ENCODE measurements at regions not wholly inside any gene's neighbourhood (a gene's known extent, or its start where the extent isn't known, plus 50 kb on each side); places are given as distances from the start of the nearest gene placed in this dataset.

DNA sequence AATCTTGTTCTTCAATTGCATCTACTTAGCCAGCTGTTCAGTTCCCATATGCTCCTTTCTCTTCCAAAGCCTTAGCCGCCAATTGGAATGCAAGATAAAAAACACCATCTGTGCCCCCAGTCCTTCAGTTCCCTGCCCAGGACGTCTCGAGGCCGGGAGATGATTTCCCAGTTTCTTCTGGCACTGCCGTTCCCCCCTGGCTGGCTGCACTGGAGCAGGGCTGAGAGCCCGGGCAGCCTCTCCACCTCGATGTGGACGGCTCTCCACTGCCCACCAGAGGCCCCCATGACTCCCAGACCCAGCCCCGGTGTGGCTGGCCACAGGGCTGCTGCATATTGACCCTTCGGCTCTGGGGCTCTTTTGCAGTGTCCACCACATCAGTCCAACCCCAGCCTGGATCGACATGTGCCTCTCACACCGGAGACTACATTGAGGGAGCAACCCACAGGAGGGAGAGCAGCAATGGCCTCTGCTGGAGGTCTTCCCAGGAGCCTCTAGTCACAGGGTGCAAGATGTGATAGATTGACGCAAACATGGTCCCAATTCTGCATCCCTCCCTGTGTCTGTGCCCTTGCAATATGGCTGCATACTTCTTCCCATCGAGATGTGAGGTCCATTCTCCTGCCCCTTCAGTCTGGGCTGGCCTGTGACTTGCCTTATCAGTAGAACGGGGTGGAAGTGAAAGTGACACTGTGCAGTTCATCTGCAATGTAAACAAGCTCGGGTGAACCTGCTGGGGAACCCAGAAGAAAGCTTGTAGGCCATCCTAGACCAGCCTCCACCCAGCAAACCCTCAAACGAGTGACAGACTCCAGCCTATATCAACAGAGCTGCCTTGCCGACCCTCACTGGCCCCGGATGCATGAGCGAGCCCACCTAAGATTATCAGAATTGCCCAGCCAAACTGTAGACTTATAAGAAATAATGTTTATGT, 52.3 kb upstream of the PRR20G start:
- H3K4me2 ChIP-seq: no peak overlapping the region
- DNase-seq (ENCODE audit: low spot score): peak; percentile 37
- H3K4me1 Mint-ChIP-seq: peaks cover 3% of the 10 kb centered on the region
- H3K4me3 Mint-ChIP-seq: no peak overlapping the region
- H3F3A ChIP-seq (ENCODE audit: low read depth): peaks cover 13% of the 10 kb centered on the region
- H3K27ac Mint-ChIP-seq: no peak overlapping the region
- TF ChIP-seq, protein P1, sequence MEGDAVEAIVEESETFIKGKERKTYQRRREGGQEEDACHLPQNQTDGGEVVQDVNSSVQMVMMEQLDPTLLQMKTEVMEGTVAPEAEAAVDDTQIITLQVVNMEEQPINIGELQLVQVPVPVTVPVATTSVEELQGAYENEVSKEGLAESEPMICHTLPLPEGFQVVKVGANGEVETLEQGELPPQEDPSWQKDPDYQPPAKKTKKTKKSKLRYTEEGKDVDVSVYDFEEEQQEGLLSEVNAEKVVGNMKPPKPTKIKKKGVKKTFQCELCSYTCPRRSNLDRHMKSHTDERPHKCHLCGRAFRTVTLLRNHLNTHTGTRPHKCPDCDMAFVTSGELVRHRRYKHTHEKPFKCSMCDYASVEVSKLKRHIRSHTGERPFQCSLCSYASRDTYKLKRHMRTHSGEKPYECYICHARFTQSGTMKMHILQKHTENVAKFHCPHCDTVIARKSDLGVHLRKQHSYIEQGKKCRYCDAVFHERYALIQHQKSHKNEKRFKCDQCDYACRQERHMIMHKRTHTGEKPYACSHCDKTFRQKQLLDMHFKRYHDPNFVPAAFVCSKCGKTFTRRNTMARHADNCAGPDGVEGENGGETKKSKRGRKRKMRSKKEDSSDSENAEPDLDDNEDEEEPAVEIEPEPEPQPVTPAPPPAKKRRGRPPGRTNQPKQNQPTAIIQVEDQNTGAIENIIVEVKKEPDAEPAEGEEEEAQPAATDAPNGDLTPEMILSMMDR (IDR thresholded peaks at IDR 0.05): peak; percentile 36
- TF ChIP-seq EZH2 (IDR thresholded peaks at IDR 0.05): no peak
- no peaks in the 10 kb centered on the region for H3K79me2 ChIP-seq (ENCODE audit: low read depth)
- H3K9ac ChIP-seq: no peak overlapping the region
- H3K36me3 Mint-ChIP-seq: peaks cover 1% of the 10 kb centered on the region
- H3K9me3 ChIP-seq (ENCODE audit: low read depth): no peaks in the 10 kb centered on the region
- no peaks in the 10 kb centered on the region for H4K20me1 ChIP-seq (ENCODE audit: low read depth)
- no peak overlapping the region for H2AFZ ChIP-seq (replicated peaks)
- H3K27me3 ChIP-seq: peaks cover 31% of the 10 kb centered on the region
- H3K36me3 ChIP-seq: no peaks in the 10 kb centered on the region
- no peaks in the 10 kb centered on the region for H3K4me1 ChIP-seq
- peaks cover 18% of the 10 kb centered on the region for H3K27me3 Mint-ChIP-seq (ENCODE audit: insufficient read depth, low read depth)
- H3K4me3 ChIP-seq: no peak overlapping the region
- peaks cover 2% of the 10 kb centered on the region for H3K9me3 Mint-ChIP-seq
- H3K27ac ChIP-seq: no peak overlapping the region

DNA sequence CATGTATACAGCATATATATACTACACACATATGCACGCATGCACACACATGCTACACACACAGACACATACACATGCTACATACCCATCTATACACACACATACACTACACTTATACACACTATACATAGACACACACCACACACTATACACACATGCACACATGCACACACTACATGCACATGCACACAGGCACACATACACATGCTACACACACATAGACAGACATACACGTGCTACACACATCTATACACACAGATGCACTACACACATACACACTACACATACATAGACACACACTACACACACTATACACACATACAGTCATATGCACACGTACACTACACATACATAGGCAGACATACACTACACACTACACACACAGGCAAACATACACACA, 51.2 kb upstream of the PRR20G start:
- peaks cover 3% of the 10 kb centered on the region for H3K4me1 Mint-ChIP-seq
- peaks cover 18% of the 10 kb centered on the region for H3K27me3 Mint-ChIP-seq (ENCODE audit: insufficient read depth, low read depth)
- no peak overlapping the region for H3K27ac ChIP-seq
- H3K9ac ChIP-seq: no peak overlapping the region
- no peaks in the 10 kb centered on the region for H4K20me1 ChIP-seq (ENCODE audit: low read depth)
- peaks cover 13% of the 10 kb centered on the region for H3F3A ChIP-seq (ENCODE audit: low read depth)
- DNase-seq (ENCODE audit: low spot score): no peak
- peaks cover 31% of the 10 kb centered on the region for H3K27me3 ChIP-seq
- H3K27ac Mint-ChIP-seq: no peak overlapping the region
- no peak overlapping the region for H2AFZ ChIP-seq (replicated peaks)
- no peaks in the 10 kb centered on the region for H3K4me1 ChIP-seq
- H3K4me2 ChIP-seq: no peak overlapping the region
- peak overlapping the region; percentile 19 for H3K4me3 Mint-ChIP-seq
- peaks cover 9% of the 10 kb centered on the region for H3K9me3 Mint-ChIP-seq
- H3K79me2 ChIP-seq (ENCODE audit: low read depth): no peaks in the 10 kb centered on the region
- H3K9me3 ChIP-seq (ENCODE audit: low read depth): no peaks in the 10 kb centered on the region
- peaks cover 1% of the 10 kb centered on the region for H3K36me3 Mint-ChIP-seq
- no peak for TF ChIP-seq EZH2 (IDR thresholded peaks at IDR 0.05)
- TF ChIP-seq, protein P1 (IDR thresholded peaks at IDR 0.05): no peak
- TF ChIP-seq EZH2phosphoT487 (IDR thresholded peaks at IDR 0.05): no peak
- no peaks in the 10 kb centered on the region for H3K36me3 ChIP-seq
- H3K4me3 ChIP-seq: no peak overlapping the region

DNA sequence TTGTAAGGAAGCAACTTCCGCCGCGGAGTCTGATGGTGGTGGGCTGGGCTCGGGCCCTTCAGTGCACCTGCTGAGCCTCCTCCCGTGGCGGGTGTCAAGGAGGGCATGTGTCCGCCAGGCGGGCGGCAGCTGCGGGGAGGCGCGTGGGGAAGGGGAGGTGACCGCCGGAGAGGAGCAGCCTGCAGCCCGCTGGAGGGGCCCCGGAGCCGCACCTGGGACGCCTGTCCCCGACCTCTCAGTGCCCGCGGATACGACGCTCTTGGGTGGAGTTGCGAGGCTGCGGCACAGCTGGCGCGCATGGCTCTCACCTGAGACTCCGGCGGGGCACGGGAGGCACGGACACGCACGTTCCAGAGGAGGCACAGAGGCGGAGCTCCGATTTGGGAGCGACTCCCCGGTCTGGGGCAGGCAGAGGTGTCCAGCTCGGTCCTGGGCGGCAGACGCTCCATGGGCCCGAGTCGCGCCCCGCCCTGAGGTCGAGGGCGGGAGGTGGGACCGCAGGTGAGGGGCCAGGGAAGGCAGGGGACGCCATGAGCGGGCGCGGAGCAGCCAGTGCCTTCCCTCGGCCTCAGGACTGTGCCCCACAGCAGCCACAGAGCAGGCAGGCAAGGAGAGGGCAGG, 50.2 kb upstream of the PRR20G start:
- H3K9ac ChIP-seq: no peak overlapping the region
- peaks cover 31% of the 10 kb centered on the region for H3K27me3 ChIP-seq
- peaks cover 13% of the 10 kb centered on the region for H3F3A ChIP-seq (ENCODE audit: low read depth)
- H3K27ac ChIP-seq: no peak overlapping the region
- H4K20me1 ChIP-seq (ENCODE audit: low read depth): no peaks in the 10 kb centered on the region
- H3K4me1 ChIP-seq: no peaks in the 10 kb centered on the region
- TF ChIP-seq, protein P1 (IDR thresholded peaks at IDR 0.05): no peak
- TF ChIP-seq EZH2phosphoT487 (IDR thresholded peaks at IDR 0.05) (no peak), EZH2 (IDR thresholded peaks at IDR 0.05) (no peak)
- peak; percentile 33 for DNase-seq (ENCODE audit: low spot score)
- no peaks in the 10 kb centered on the region for H3K36me3 ChIP-seq
- Mint-ChIP-seq H3K27ac (no peak overlapping the region), H3K4me3 (peak overlapping the region; percentile 38), H3K4me1 (peaks cover 3% of the 10 kb centered on the region), H3K27me3 (ENCODE audit: insufficient read depth, low read depth) (peaks cover 18% of the 10 kb centered on the region), H3K9me3 (peaks cover 12% of the 10 kb centered on the region), H3K36me3 (peaks cover 1% of the 10 kb centered on the region)
- no peaks in the 10 kb centered on the region for H3K9me3 ChIP-seq (ENCODE audit: low read depth)
- H2AFZ ChIP-seq (replicated peaks): peak overlapping the region; percentile 19
- peak overlapping the region; percentile 15 for H3K4me3 ChIP-seq
- H3K79me2 ChIP-seq (ENCODE audit: low read depth): no peaks in the 10 kb centered on the region
- peak overlapping the region; percentile 49 for H3K4me2 ChIP-seq
